Upper lobe of left lung (tissue), 6 donors: ENCODE measurements at regions not wholly inside any gene's neighbourhood (a gene's known extent, or its start where the extent isn't known, plus 50 kb on each side); places are given as distances from the start of the nearest gene placed in this dataset.

ENCODE experiments used
- ATAC-seq, 2 donors: fragments of 200-7000 bp; cut with Tn5 transposase; one replicate each; pipeline ENCODE4 v1.9.1; 2022; ENCODE audit warnings: mild to moderate bottlenecking in 2 of 2, moderate library complexity in 2 of 2; ENCODE audit not compliant: low FRiP score in 2 of 2
- DNase-seq, 2 donors: peaks; one replicate each; pipeline ENCODE4 v3.0.0-alpha.2; 2019 to 2020
- H3K27ac ChIP-seq, 4 donors: fragments of 200-600 bp; sonication (generic); one replicate each; pipeline ENCODE4 v1.5.1; 2016 to 2019
- H3K27me3 ChIP-seq, 4 donors: fragments of 200-600 bp; sonication (generic); one replicate each; pipeline ENCODE4 v1.5.1; 2017 to 2019
- H3K36me3 ChIP-seq, 4 donors: fragments of 200-600 bp; sonication (generic); one replicate each; pipeline ENCODE4 v1.5.1; 2016 to 2019
- H3K4me1 ChIP-seq, 4 donors: fragments of 200-600 bp; sonication (generic); one replicate each; pipeline ENCODE4 v1.5.1; 2018 to 2019
- H3K4me3 ChIP-seq, 4 donors: fragments of 200-600 bp; sonication (generic); one replicate each; pipeline ENCODE4 v1.5.1; 2017 to 2019; ENCODE audit warnings: mild to moderate bottlenecking in 2 of 4, moderate library complexity in 1 of 4
- H3K9me3 ChIP-seq, 4 donors: fragments of 200-600 bp; sonication (generic); one replicate each; pipeline ENCODE4 v1.5.1; 2018 to 2019
- EP300 ChIP-seq, 4 donors: sonication (generic); formaldehyde crosslinking; IDR thresholded peaks; one replicate each; pipeline ENCODE4 v1.5.1; 2017; ENCODE audit warnings: antibody characterized with exemption in 4 of 4, control low read depth in 2 of 4
- POLR2A ChIP-seq, 4 donors: fragments of 450-650 bp; IDR thresholded peaks; one replicate each; pipeline ENCODE4 v1.5.1; 2016 to 2017; ENCODE audit warnings: antibody characterized with exemption in 4 of 4, mild to moderate bottlenecking in 2 of 4
- POLR2AphosphoS5 ChIP-seq, 2 donors: sonication (generic); formaldehyde crosslinking; IDR thresholded peaks; one replicate each; pipeline ENCODE4 v1.5.1; 2017; ENCODE audit warnings: antibody characterized with exemption in 2 of 2
- WGBS, 2 donors: methylation state at CpG; one replicate each; pipeline ENCODE4 v1.1.5; 2017 to 2018; 5-methylcytosine and 5-hydroxymethylcytosine counted together
- TF ChIP-seq, protein P1 (sequence below), 6 experiments: fragments of 450-650 bp in 4 of 6; fragments of 200-600 bp in 2 of 6; sonication (generic) in 2 of 6; IDR thresholded peaks; one replicate each; pipeline ENCODE4 v1.5.1; 2016 to 2019; ENCODE audit warnings: antibody characterized with exemption in 6 of 6
- donor health status: DM: no; HTN: no; CAD: no; lungs with moderate emphysema.
- donor health status: DM: no; HTN: yes; CAD: no; lungs with severe emphysema.

GRCh38 chrX:104325213-104325585, 70.5 kb upstream of the ESX1 start:
- WGBS, 2 donors: 86% methylated on average over 3 of the region's 3 CpGs
- Histone ChIP-seq H3K4me1 (no peaks in the 10 kb centered on the region), H3K36me3 (no peaks in the 10 kb centered on the region), H3K27me3 (no peaks in the 10 kb centered on the region), H3K4me3 (no peak overlapping the region), H3K27ac (no peak overlapping the region), H3K9me3 (no peaks in the 10 kb centered on the region)
- TF ChIP-seq POLR2AphosphoS5 (IDR thresholded peaks at IDR 0.05) (no peak), EP300 (IDR thresholded peaks at IDR 0.05) (no peak), POLR2A (IDR thresholded peaks at IDR 0.05) (no peak)
- TF ChIP-seq, protein P1, sequence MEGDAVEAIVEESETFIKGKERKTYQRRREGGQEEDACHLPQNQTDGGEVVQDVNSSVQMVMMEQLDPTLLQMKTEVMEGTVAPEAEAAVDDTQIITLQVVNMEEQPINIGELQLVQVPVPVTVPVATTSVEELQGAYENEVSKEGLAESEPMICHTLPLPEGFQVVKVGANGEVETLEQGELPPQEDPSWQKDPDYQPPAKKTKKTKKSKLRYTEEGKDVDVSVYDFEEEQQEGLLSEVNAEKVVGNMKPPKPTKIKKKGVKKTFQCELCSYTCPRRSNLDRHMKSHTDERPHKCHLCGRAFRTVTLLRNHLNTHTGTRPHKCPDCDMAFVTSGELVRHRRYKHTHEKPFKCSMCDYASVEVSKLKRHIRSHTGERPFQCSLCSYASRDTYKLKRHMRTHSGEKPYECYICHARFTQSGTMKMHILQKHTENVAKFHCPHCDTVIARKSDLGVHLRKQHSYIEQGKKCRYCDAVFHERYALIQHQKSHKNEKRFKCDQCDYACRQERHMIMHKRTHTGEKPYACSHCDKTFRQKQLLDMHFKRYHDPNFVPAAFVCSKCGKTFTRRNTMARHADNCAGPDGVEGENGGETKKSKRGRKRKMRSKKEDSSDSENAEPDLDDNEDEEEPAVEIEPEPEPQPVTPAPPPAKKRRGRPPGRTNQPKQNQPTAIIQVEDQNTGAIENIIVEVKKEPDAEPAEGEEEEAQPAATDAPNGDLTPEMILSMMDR (IDR thresholded peaks at IDR 0.05): no peak
- DNase-seq: no peak
- no peak for ATAC-seq

DNA sequence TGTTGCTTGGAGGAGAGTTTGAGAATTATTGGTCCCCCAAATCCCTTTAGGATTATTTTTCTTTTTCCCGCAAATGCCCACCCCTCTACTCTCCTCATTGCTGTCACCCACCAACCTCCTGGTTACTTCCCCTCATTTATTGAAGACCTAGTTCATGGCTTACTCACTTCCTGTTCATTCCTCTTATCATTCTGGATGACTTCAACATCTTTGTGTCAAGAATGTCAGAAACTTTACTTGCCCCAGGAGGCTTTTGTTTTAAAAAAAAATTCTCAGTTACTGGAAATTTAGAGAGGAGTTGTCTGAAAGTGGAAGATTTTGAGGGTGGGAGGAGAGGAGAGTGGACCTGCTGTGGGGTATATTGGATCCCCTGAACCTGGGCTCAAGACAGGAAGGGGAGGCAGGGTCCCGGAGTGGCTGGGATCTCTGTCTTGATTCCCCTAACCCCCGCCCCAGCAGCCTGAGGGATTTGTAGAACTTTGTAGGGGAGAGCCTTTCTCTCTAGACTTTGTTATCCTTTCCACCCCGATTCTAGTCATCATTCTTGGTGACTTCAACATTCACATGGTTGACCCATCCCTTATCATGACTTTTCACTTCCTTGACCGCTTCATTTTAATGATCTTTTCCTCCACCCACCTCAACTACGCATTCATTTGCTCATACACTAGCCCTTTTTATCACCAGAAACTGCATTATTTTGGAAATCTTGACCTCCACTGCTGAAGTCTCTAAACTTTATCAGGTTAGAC, 69.9 kb upstream of the ESX1 start:
- Histone ChIP-seq H3K4me1 (no peaks in the 10 kb centered on the region), H3K27me3 (no peaks in the 10 kb centered on the region), H3K27ac (no peak overlapping the region), H3K36me3 (no peaks in the 10 kb centered on the region), H3K9me3 (no peaks in the 10 kb centered on the region), H3K4me3 (no peak overlapping the region)
- no peak for ATAC-seq
- TF ChIP-seq POLR2A (IDR thresholded peaks at IDR 0.05) (no peak), POLR2AphosphoS5 (IDR thresholded peaks at IDR 0.05) (no peak), EP300 (IDR thresholded peaks at IDR 0.05) (no peak)
- TF ChIP-seq, protein P1 (IDR thresholded peaks at IDR 0.05): no peak
- 69 to 81% methylated on average over 6 of the region's 6 CpGs for WGBS, 2 donors
- DNase-seq: no peak

- ATAC-seq: no peak
- 80 to 88% methylated on average over 5 of the region's 5 CpGs for WGBS, 2 donors
Measured at GRCh38 chrX:104319346-104319745, 64.6 kb upstream of the ESX1 start.

DNA sequence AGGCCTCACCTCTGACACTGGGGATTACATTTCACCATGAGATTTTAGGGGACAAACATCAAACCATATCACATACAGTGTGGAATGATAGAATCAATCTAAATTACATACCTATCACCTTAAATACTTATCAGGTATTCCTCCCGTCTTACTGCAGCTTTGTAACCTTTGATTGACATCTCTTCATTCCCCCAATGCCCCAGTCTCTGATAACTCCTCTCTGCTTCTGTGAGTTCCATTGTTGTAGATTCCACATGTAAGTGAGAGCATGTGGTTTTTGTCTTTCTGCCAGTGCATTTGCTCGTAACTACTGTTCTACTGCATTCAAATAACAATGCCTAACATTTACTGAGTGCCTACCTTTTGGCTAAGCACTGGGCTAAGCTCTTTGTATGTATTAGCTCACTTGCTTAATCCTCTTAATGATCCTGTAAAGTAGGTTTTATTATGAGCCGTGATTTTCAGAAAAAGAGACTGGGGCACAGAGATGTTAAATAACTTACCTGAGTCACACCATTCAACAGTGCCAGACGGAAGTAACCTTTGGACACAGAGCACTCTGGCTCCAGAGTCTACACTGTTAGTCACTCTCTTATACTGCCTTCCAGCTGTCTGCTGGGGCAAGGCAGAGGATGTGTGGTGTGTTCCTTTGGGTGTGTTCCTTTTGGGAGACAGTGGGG, 63.7 kb upstream of the ESX1 start:
- 50 to 68% methylated on average over 4 of the region's 4 CpGs for WGBS, 2 donors
- H3K27me3 ChIP-seq: no peaks in the 10 kb centered on the region
- no peaks in the 10 kb centered on the region for H3K4me1 ChIP-seq
- TF ChIP-seq EP300 (IDR thresholded peaks at IDR 0.05): no peak
- TF ChIP-seq POLR2AphosphoS5 (IDR thresholded peaks at IDR 0.05): no peak
- no peak for TF ChIP-seq POLR2A (IDR thresholded peaks at IDR 0.05)
- TF ChIP-seq, protein P1 (IDR thresholded peaks at IDR 0.05): no peak
- H3K4me3 ChIP-seq: no peak overlapping the region
- H3K27ac ChIP-seq: no peak overlapping the region
- ATAC-seq (no peak), DNase-seq (no peak)
- no peaks in the 10 kb centered on the region for H3K9me3 ChIP-seq
- H3K36me3 ChIP-seq: no peaks in the 10 kb centered on the region

More at GRCh38 chrX:104319346-104319745, 64.6 kb upstream of the ESX1 start:
- no peak for DNase-seq
- Histone ChIP-seq H3K4me3 (no peak overlapping the region), H3K27me3 (no peaks in the 10 kb centered on the region), H3K9me3 (no peaks in the 10 kb centered on the region), H3K4me1 (no peaks in the 10 kb centered on the region), H3K36me3 (no peaks in the 10 kb centered on the region), H3K27ac (no peak overlapping the region)
- TF ChIP-seq, protein P1 (IDR thresholded peaks at IDR 0.05): no peak
- TF ChIP-seq POLR2AphosphoS5 (IDR thresholded peaks at IDR 0.05): no peak
- TF ChIP-seq EP300 (IDR thresholded peaks at IDR 0.05): no peak
- no peak for TF ChIP-seq POLR2A (IDR thresholded peaks at IDR 0.05)
